Daoy (cell line): ENCODE measurements at regions not wholly inside any gene's neighbourhood (a gene's known extent, or its start where the extent isn't known, plus 50 kb on each side); places are given as distances from the start of the nearest gene placed in this dataset.
"Not testable (repeated sequence)": the region's sequence is repeated elsewhere in the genome, so short reads cannot be mapped to it uniquely, and the experiment has no call there.

Experiments used
- DNase-seq: peaks from one replicate; pipeline ENCODE4 v3.0.0-alpha.2; 2015; ENCODE audit warnings: low read depth

DNA sequence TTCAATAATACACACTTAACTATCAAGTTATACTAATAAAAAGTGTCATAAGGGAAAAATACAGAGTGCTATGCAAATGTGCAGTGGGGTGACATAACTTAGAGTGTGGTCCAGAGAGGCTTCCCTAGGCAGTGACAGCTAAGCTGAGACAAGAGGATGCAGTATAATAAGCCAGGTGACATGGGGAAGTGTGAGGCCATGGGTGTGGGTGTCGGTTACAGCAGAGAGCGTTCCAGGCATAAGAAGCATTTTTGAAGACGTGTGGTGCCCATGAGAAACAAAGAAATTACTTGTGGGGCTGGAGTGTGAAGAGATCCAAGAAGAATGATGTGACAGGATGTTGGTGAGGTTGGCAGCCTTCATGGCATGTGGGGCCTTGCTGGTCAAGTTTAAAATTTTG is 78.1 kb upstream of the PICALM start:
- no peak for DNase-seq

DNA sequence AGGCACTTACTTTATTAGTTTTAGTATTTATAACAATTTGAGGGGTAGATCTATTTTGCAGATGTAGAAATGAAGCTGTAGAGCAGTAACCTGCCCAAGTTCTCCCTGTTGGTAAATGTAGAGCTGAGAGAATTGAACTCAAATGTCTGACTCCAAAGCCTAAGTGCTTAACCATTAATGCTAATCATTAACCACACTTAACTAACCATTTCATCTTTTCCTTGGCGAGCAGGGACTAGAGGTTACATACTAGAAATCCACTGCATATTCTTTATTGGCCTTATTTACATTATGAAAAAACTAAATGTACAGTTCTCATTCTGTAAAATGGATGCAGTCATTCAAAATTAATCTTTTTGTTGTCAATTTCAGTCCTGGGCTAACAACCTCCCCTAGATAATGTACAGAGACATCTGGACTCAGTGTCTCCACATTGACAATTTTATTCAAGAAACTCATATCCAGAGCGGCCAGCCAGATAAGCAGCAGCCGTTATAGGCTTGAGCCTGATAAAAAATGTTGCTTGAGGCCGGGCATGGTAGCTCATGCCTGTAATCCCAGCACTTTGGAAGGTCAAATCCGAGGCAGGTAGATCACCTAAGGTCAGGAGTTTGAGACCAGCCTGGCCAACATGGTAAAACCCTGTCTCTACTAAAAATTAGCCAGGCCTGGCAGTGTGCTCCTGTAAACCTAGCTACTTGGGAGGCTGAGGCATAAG is 76.7 kb upstream of the PICALM start:
- no peak for DNase-seq

GRCh38 chr11:86144846-86145245 is 76.0 kb upstream of the PICALM start:
- no peak for DNase-seq

DNA sequence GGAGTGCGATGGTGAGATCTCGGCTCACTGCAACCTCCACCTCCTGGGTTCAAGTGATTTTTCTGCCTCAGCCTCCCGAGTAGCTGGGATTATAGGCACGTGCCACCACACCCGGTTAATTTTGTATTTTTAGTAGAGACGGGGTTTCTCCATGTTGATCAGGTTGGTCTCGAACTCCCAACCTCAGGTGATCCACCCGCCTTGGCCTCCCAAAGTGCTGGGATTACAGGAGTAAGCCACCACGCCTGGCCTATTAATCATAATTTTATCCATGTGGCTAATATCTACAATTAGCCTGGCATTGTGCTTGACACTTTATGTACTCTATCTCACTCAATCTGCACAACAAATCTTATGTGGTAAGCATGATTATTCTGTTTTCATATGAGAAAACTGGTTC is 75.2 kb upstream of the PICALM start:
- DNase-seq, result not testable (repeated sequence)

DNA sequence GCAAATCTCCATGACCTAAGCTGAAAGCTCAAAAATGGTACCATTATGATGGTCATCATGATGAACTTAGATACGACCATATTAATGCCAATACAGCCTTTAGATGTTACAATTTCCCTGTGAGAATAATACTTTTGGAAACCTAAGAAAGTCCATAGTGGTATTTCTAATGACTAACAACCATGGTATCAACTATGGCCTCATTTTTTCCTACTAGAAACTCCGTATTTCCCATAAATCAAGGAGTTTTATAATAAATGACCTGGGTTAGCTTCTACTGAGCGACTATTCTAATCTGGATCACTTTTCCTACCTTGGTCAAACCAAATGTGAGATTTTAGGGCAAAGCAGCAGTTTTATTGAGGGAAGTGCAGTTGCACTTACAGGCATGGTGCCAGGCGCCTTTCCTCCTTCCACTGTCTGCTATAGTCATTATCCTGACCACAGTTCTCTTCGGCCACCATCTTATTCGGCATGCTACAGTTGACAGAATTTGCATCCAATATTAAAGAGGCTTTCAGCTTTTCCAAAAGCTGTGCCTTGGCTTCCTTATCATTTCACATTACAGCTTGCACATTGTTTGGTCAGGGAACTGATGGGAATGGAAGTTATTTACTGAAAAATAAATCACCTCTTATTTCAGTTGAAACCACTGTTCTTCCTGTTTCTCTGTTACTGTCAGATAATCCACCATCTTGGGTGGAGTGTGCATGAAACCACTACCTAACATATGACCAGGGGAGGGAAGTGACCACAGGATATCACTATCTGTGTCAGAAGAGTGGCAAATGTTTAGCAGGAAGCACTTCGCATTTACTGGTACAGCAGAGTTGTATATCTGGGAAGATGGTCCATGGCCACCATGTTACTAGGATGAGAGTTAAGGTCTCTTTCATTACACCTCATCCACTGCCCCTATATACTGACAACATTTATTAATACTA is 74.5 kb upstream of the PICALM start:
- no peak for DNase-seq

GRCh38 chr11:86142170-86142569 is 73.3 kb upstream of the PICALM start:
- DNase-seq, result no peak

DNA sequence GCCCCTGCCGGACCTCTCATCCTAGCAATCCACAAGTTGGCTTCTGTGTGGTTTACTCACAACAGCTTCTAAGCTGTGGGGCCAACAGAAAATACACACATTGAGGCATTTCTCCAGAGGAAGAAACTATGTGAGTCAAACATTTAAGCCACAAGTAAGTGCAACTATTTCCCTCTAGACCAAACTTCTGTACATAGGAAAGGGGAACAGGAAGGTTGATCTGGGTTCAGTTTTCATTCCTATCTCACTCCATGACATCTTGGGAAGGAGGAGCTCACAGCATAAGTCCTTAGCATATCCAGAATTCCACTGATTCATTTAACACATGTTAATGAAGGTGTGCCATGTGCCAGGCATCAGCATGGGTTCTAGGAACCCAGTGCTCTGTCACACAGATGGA is 72.8 kb upstream of the PICALM start:
- DNase-seq, result no peak

DNA sequence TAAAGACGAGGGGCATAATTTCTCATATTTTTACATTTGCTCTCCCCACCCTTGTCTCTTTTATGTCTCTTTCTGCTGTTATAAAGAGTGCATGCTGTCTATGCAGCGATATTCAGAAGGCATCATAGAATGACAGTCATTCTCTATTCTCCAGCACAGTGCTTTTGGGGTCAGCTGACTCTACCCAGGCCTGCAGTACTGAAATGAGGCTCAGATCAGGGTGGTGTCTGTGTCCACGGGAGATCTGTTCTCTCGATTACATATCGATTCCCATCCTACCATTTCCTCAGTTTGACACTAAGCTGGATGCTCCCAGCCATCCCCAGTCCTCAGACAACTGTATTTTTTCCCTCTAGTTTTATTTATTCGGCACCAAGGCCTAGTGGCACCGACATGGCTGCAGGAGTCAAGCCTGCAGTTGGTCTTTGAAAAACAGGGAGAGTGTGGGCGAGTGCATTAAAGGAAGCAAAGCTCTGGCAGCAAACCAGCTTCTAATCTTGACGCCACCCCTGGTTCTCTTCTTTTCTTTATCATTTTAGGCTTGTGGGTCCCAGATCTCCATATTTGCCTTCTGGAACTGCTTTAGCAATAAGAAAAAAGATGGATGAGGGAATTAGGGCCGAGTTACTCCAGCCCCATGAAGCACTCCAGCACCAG is 71.6 kb upstream of the PICALM start:
- no peak for DNase-seq

- DNase-seq, result no peak
Measured at GRCh38 chr11:86138958-86139357, 70.1 kb upstream of the PICALM start.

- DNase-seq, result no peak
Measured at GRCh38 chr11:86136538-86136937, 67.7 kb upstream of the PICALM start.

GRCh38 chr11:86135319-86135714 is 66.4 kb upstream of the PICALM start:
- no peak for DNase-seq

DNA sequence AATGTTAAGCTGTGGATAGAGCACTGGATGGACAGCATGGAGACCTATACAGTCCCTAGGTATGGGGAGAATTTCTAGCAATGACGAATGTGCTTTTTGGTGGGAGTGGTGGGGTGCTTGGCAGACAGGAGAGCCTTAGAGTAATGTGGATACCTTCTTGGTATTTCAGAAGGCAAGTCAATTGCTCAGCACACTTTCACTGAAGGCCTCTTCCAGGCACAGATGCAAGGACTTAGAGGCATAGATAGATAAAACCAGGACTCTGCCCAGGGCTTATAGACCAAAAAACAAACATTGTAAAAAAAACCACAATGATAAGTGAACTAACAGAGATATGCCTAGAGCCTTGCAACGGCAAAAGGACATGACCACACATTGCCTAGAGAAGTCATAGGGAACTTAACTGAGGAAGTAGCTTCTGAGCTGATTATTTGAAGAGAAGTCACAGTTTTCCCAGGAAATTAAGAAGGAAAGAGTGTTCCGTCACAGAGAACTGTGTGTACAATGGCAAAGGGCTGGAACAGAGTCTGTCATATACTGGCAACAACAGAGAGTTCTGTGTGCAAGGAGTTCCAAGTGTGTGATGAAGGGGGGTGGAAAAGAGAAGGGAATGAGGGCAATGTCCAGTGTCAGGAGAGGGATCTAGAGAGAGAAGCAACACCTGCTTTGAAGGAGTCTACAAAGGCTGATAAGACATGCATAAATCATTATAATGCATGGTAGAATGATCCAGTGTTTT is 65.9 kb upstream of the PICALM start:
- DNase-seq, result peak; percentile 35

- no peak for DNase-seq
Measured at GRCh38 chr11:86132667-86133249, 63.9 kb upstream of the PICALM start.

- DNase-seq, result no peak
Measured at GRCh38 chr11:86129740-86130540, 61.1 kb upstream of the PICALM start.

GRCh38 chr11:86128914-86129313 is 60.0 kb upstream of the PICALM start:
- DNase-seq, result no peak

- DNase-seq, result no peak
Measured at GRCh38 chr11:86126862-86127261, 58.0 kb upstream of the PICALM start.

DNA sequence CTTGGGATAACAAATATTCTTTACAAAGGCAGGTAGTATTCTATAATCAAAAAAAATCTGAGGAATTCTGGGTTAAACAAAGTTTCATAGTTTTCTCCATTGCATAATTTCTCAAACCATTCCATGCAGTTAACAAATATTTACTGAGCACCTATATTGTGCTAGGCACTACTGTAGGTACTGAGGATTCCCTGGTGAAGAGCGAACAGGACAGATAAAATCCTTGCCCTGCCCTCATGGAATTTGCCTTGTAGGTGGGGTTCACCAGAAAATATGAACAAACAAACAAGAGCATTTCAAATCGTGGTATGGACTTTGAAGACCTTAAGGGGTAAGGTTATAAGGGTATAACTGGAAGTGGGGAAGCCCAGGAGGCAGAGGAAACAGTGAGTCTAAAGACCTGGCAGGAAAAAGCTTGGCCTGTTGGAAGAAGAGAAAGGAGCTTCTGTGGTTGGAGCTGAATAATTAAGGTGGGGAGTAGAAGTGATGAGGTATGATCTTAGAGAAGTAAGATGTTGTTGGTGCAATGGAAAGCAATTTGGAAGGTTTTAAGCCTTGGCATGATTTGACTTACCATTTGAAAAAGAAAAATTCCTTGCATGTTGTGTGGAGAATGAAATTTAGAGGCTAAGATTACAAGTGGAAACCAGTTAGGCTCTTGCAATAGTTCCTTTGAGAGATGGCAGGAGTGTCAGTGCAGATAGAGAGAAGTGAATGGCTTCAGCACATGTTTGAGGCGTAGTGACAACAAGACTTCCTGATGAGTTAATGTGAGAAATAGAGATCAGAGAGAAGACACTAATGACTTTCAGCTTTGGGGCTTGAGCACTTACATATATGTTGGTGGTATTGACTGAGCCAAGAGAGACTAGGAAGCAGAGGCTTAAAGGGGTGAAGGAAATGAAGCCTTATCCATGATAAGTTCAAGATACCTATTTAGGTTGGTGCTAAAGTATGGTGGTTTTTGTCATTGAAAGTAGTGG is 55.7 kb upstream of the PICALM start:
- no peak for DNase-seq

GRCh38 chr11:86122773-86123172 is 53.9 kb upstream of the PICALM start:
- no peak for DNase-seq

- DNase-seq, result no peak
Measured at GRCh38 chr11:86120807-86121206, 51.9 kb upstream of the PICALM start.
